Vagina (tissue), 2 donors: ENCODE measurements at regions not wholly inside any gene's neighbourhood (a gene's known extent, or its start where the extent isn't known, plus 50 kb on each side); places are given as distances from the start of the nearest gene placed in this dataset.

Source experiments
- POLR2A ChIP-seq, 2 donors: fragments of 450-650 bp; IDR thresholded peaks; one replicate each; pipeline ENCODE4 v1.6.1; 2017; ENCODE audit warnings: antibody characterized with exemption in 2 of 2, mild to moderate bottlenecking in 2 of 2, moderate library complexity in 2 of 2
- POLR2AphosphoS5 ChIP-seq, 2 donors: sonication (generic); formaldehyde crosslinking; IDR thresholded peaks; one replicate each; pipeline ENCODE4 v1.9.0; 2017; ENCODE audit warnings: antibody characterized with exemption in 2 of 2, mild to moderate bottlenecking in 2 of 2, low read depth in 1 of 2; ENCODE audit not compliant: insufficient read depth in 1 of 2
- TF ChIP-seq, protein P1 (sequence below), 3 experiments: fragments of 450-650 bp in 2 of 3; fragments of 200-600 bp in 1 of 3; sonication (generic) in 1 of 3; IDR thresholded peaks; one replicate each; pipeline ENCODE4 v1.5.1; 2017 to 2019; ENCODE audit warnings: antibody characterized with exemption in 3 of 3, mild to moderate bottlenecking in 2 of 3, moderate library complexity in 2 of 3

DNA sequence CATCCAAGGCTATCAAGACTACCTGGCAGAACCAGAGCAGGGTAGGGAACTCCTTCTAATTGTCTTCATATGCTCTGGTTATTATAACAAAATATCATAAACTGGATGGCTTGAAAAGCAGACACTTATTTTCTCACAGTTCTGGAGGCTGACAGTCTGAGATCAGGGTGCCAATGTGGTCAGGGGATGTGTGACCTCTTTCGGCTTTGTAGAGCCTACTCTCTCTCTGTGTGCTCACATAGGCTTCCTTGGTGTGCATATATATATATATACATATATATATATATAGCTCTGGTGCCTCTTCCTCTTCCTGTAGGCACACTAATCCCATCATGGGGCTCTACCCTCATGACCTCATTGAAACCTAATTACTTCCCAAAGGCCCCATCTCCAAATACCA, 101.6 kb downstream of the ARL6IP6 start:
- TF ChIP-seq POLR2AphosphoS5 (IDR thresholded peaks at IDR 0.05; ENCODE audit: insufficient read depth in 1 of 2, low read depth in 1 of 2) = no peak
- TF ChIP-seq, protein P1, sequence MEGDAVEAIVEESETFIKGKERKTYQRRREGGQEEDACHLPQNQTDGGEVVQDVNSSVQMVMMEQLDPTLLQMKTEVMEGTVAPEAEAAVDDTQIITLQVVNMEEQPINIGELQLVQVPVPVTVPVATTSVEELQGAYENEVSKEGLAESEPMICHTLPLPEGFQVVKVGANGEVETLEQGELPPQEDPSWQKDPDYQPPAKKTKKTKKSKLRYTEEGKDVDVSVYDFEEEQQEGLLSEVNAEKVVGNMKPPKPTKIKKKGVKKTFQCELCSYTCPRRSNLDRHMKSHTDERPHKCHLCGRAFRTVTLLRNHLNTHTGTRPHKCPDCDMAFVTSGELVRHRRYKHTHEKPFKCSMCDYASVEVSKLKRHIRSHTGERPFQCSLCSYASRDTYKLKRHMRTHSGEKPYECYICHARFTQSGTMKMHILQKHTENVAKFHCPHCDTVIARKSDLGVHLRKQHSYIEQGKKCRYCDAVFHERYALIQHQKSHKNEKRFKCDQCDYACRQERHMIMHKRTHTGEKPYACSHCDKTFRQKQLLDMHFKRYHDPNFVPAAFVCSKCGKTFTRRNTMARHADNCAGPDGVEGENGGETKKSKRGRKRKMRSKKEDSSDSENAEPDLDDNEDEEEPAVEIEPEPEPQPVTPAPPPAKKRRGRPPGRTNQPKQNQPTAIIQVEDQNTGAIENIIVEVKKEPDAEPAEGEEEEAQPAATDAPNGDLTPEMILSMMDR (IDR thresholded peaks at IDR 0.05) = no peak
- TF ChIP-seq POLR2A (IDR thresholded peaks at IDR 0.05) = no peak
